Keratinocyte (primary cell): ENCODE measurements at regions not wholly inside any gene's neighbourhood (a gene's known extent, or its start where the extent isn't known, plus 50 kb on each side); places are given as distances from the start of the nearest gene placed in this dataset.

Source experiments
- DNase-seq: peaks from one replicate; pipeline ENCODE4 v3.0.0-alpha.2; 2011; ENCODE audit warnings: low read depth, missing footprints, low spot score
- FAIRE-seq: peaks from 2 replicates; lab custom pipeline; 2011; peaks lifted over from hg19 to GRCh38; lab: Jason Lieb, UNC
- H2AFZ ChIP-seq: 2 replicates; pipeline ENCODE4 v1.6.0; 2012; ENCODE audit warnings: low read length, control low read depth, inconsistent platforms; ENCODE audit not compliant: control insufficient read depth
- H3K27ac ChIP-seq: 2 replicates; pipeline ENCODE4 v1.5.1; 2011; ENCODE audit warnings: low read length; ENCODE audit not compliant: control insufficient read depth, insufficient read depth
- H3K27me3 ChIP-seq: 3 replicates; pipeline ENCODE4 v1.6.0; 2011; ENCODE audit warnings: low read length; ENCODE audit not compliant: control insufficient read depth, insufficient read depth; ENCODE audit errors: extremely low read depth
- H3K36me3 ChIP-seq, 2 experiments: 2 replicates in 1 of 2; 3 replicates in 1 of 2; pipeline ENCODE4 v1.5.1; 2011; ENCODE audit warnings: low read length in 2 of 2, mild to moderate bottlenecking in 1 of 2; ENCODE audit not compliant: control insufficient read depth in 2 of 2, insufficient read depth in 2 of 2; ENCODE audit errors: extremely low read depth in 1 of 2
- H3K4me1 ChIP-seq: 3 replicates; pipeline ENCODE4 v1.5.1; 2011; ENCODE audit warnings: low read length; ENCODE audit not compliant: control insufficient read depth, insufficient read depth; ENCODE audit errors: extremely low read depth
- H3K4me2 ChIP-seq: 3 replicates; pipeline ENCODE4 v1.6.0; 2011; ENCODE audit warnings: low read depth, low read length; ENCODE audit not compliant: control insufficient read depth, insufficient read depth; ENCODE audit errors: extremely low read depth
- H3K4me3 ChIP-seq, 3 experiments: fragments of 200-600 bp in 1 of 3; sonication (generic) in 1 of 3; 2 replicates in 2 of 3; 3 replicates in 1 of 3; pipeline ENCODE4 v1.5.1; 2011 to 2016; ENCODE audit warnings: low read length in 3 of 3, mild to moderate bottlenecking in 3 of 3, control low read depth in 2 of 3, inconsistent platforms in 1 of 3, low read depth in 1 of 3, mixed read lengths in 1 of 3, mixed run types in 1 of 3, moderate library complexity in 1 of 3; ENCODE audit not compliant: control insufficient read depth in 2 of 3, insufficient read depth in 2 of 3; ENCODE audit errors: extremely low read depth in 1 of 3
- H3K79me2 ChIP-seq: 2 replicates; pipeline ENCODE4 v1.6.0; 2012; ENCODE audit warnings: low read length; ENCODE audit not compliant: control insufficient read depth, insufficient read depth
- H3K9ac ChIP-seq: 3 replicates; pipeline ENCODE4 v1.6.0; 2011; ENCODE audit warnings: low read length; ENCODE audit not compliant: control insufficient read depth, insufficient read depth; ENCODE audit errors: extremely low read depth
- H3K9me1 ChIP-seq: 3 replicates; pipeline ENCODE4 v1.6.0; 2011; ENCODE audit warnings: low read length; ENCODE audit not compliant: control insufficient read depth, insufficient read depth; ENCODE audit errors: extremely low read depth
- H3K9me3 ChIP-seq: 2 replicates; pipeline ENCODE4 v1.5.1; 2012; ENCODE audit warnings: low read depth, low read length; ENCODE audit not compliant: control insufficient read depth
- H4K20me1 ChIP-seq: 3 replicates; pipeline ENCODE4 v1.6.0; 2011; ENCODE audit warnings: low read length; ENCODE audit not compliant: control insufficient read depth, insufficient read depth; ENCODE audit errors: extremely low read depth
- EZH2 ChIP-seq: IDR thresholded peaks from one replicate; pipeline ENCODE4 v1.6.1; 2012; ENCODE audit warnings: inconsistent platforms, mild to moderate bottlenecking, low read length, moderate library complexity
- dilution Hi-C: fragments of 300-500 bp; cut with MboI; formaldehyde crosslinking; loops from one replicate; pipeline ENCODE4 v1.7.0; 2020; ENCODE audit warnings: low sequenced_read_pairs; ENCODE audit not compliant: extremely low pct_ligation_motif_present
- TF ChIP-seq, protein P1 (sequence below), 3 experiments: IDR thresholded peaks in 1 of 3; conservative IDR thresholded peaks in 1 of 3; optimal IDR thresholded peaks in 1 of 3; 2 replicates in 2 of 3; 3 replicates in 1 of 3; pipeline versions ENCODE3 to v1.5.1; 2011; ENCODE audit warnings: low read length in 3 of 3, mild to moderate bottlenecking in 3 of 3, moderate library complexity in 2 of 3, control low read depth in 1 of 3, inconsistent platforms in 1 of 3; ENCODE audit not compliant: insufficient read depth in 2 of 3; ENCODE audit errors: extremely low read depth in 1 of 3

DNA sequence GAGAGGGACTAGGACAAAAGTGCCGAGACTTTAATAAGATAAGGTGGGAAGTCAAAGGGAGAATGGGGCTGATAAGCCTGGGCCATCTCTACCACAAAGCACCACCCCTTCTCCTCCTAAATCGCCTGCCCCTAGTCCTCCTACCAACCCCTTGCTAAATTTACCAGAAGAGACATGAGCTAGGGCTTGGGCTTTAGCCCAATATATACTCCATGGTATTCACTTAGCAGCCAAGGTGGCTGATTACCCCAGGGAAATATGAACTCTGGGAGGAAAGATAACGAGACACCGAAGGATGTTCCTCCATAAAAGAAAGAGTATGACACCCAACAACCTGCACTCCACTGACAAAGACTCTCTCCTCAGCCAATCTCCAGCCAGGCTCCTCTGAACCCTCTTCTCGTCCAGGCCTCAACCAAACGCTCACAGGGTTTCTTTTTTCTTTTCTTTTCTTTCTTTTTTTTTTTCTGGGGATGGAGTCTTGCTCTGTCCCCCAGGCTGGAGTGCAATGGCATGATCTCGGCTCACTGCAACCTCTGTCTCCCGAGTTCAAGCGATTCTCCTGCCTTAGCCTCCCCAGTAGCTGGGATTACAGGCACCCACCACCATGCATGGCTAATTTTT is 610.2 kb downstream of the UQCRFS1 start:
- Histone ChIP-seq H3K9ac (no peak overlapping the region), H3K27ac (no peak overlapping the region), H3K4me3 (no peak overlapping the region), H3K4me2 (no peak overlapping the region), H2AFZ (no peak overlapping the region), H4K20me1 (no peaks in the 10 kb centered on the region), H3K9me1 (no peaks in the 10 kb centered on the region), H3K79me2 (no peaks in the 10 kb centered on the region), H3K36me3 (no peaks in the 10 kb centered on the region), H3K9me3 (peaks cover 2% of the 10 kb centered on the region), H3K27me3 (no peaks in the 10 kb centered on the region), H3K4me1 (no peaks in the 10 kb centered on the region)
- dilution Hi-C loops: no loop called here
- FAIRE-seq: no peak
- DNase-seq: no peak
- TF ChIP-seq EZH2: no peak
- TF ChIP-seq, protein P1, sequence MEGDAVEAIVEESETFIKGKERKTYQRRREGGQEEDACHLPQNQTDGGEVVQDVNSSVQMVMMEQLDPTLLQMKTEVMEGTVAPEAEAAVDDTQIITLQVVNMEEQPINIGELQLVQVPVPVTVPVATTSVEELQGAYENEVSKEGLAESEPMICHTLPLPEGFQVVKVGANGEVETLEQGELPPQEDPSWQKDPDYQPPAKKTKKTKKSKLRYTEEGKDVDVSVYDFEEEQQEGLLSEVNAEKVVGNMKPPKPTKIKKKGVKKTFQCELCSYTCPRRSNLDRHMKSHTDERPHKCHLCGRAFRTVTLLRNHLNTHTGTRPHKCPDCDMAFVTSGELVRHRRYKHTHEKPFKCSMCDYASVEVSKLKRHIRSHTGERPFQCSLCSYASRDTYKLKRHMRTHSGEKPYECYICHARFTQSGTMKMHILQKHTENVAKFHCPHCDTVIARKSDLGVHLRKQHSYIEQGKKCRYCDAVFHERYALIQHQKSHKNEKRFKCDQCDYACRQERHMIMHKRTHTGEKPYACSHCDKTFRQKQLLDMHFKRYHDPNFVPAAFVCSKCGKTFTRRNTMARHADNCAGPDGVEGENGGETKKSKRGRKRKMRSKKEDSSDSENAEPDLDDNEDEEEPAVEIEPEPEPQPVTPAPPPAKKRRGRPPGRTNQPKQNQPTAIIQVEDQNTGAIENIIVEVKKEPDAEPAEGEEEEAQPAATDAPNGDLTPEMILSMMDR (optimal IDR thresholded peaks at IDR 0.05 in 1 of 3, IDR thresholded peaks at IDR 0.05 in 1 of 3, conservative IDR thresholded peaks at IDR 0.05 in 1 of 3; ENCODE audit: extremely low read depth in 1 of 3, insufficient read depth in 2 of 3, low read length in 3 of 3): no peak

- H3K9ac ChIP-seq: no peak overlapping the region
- peaks cover 2% of the 10 kb centered on the region for H3K9me3 ChIP-seq
- FAIRE-seq: no peak
- no peak overlapping the region for H2AFZ ChIP-seq
- H4K20me1 ChIP-seq: no peaks in the 10 kb centered on the region
- no peaks in the 10 kb centered on the region for H3K36me3 ChIP-seq
- H3K4me2 ChIP-seq: no peak overlapping the region
- TF ChIP-seq, protein P1 (optimal IDR thresholded peaks at IDR 0.05 in 1 of 3, IDR thresholded peaks at IDR 0.05 in 1 of 3, conservative IDR thresholded peaks at IDR 0.05 in 1 of 3; ENCODE audit: extremely low read depth in 1 of 3, insufficient read depth in 2 of 3, low read length in 3 of 3): no peak
- no peak for TF ChIP-seq EZH2
- H3K79me2 ChIP-seq: no peaks in the 10 kb centered on the region
- no peaks in the 10 kb centered on the region for H3K4me1 ChIP-seq
- no peak overlapping the region for H3K27ac ChIP-seq
- no peaks in the 10 kb centered on the region for H3K27me3 ChIP-seq
- dilution Hi-C loops: no loop called here
- DNase-seq: no peak
- no peak overlapping the region for H3K4me3 ChIP-seq
- H3K9me1 ChIP-seq: no peaks in the 10 kb centered on the region
Measured at GRCh38 chr19:28601723-28602440, 611.1 kb downstream of the UQCRFS1 start.
